HepG2 (cell line): ENCODE measurements at regions not wholly inside any gene's neighbourhood (a gene's known extent, or its start where the extent isn't known, plus 50 kb on each side); places are given as distances from the start of the nearest gene placed in this dataset.

ENCODE experiments used
- ATAC-seq: fragments of 200-7000 bp; cut with Tn5 transposase; 3 replicates; pipeline ENCODE4 v1.9.1; 2020; ENCODE audit warnings: mild to moderate bottlenecking, moderate library complexity
- BruUV-seq: library from RNA; stranded (reverse); fragments of 400-500 nt; replicated peaks from 2 replicates; lab custom pipeline; 2021; lab: Mats Ljungman, UMichigan
- CTCF ChIA-PET: fragments of 300-600 bp; formaldehyde crosslinking; extraction: SDS; loops from one replicate; lab custom pipeline; 2021; ENCODE audit warnings: low total read pairs, inconsistent platforms, low intra/inter-chr PET ratio; lab: Yijun Ruan, JAX
- POLR2A ChIA-PET: fragments of 350-600 bp; sonication (Branson Sonifier 250); formaldehyde crosslinking; loops from one replicate; lab custom pipeline; 2020; ENCODE audit warnings: antibody characterized with exemption, inconsistent platforms; lab: Yijun Ruan, JAX
- DNase-seq: peaks from one replicate; pipeline ENCODE4 v3.0.0-alpha.2; 2015; ENCODE audit warnings: low spot score
- FAIRE-seq: peaks from 3 replicates; lab custom pipeline; 2011; peaks lifted over from hg19 to GRCh38; lab: Jason Lieb, UNC
- H2AFZ ChIP-seq: one replicate; pipeline ENCODE4 v1.6.1; 2011; ENCODE audit warnings: low read length, inconsistent platforms
- H3K27ac ChIP-seq: fragments of 300-600 bp; 3 replicates; pipeline ENCODE4 v1.8.0; 2011; ENCODE audit warnings: mixed run types, mild to moderate bottlenecking, mixed read lengths, low read length, inconsistent platforms; ENCODE audit not compliant: insufficient read depth; ENCODE audit errors: extremely low read length
- H3K27me3 ChIP-seq, 2 experiments: fragments of 200-600 bp in 1 of 2; 2 replicates in 1 of 2; 3 replicates in 1 of 2; pipeline versions ENCODE4 v1.6.0 to v1.8.0; 2011; ENCODE audit warnings: low read length in 2 of 2, mild to moderate bottlenecking in 2 of 2, moderate library complexity in 2 of 2, inconsistent platforms in 1 of 2; ENCODE audit not compliant: insufficient read depth in 2 of 2, control insufficient read depth in 1 of 2
- H3K36me3 ChIP-seq, 2 experiments: fragments of 200-600 bp in 1 of 2; replicated peaks in 1 of 2; 2 replicates in 1 of 2; 3 replicates in 1 of 2; pipeline versions ENCODE4 v1.5.1 to v1.8.0; 2011; ENCODE audit warnings: low read length in 2 of 2, inconsistent platforms in 1 of 2; ENCODE audit not compliant: insufficient read depth in 2 of 2, control insufficient read depth in 1 of 2
- H3K4me1 ChIP-seq: 2 replicates; pipeline ENCODE4 v1.5.1; 2012; ENCODE audit warnings: low read length, inconsistent platforms; ENCODE audit not compliant: insufficient read depth
- H3K4me2 ChIP-seq: 2 replicates; pipeline ENCODE4 v1.6.0; 2011; ENCODE audit warnings: low read depth, low read length, inconsistent platforms
- H3K4me3 ChIP-seq, 3 experiments: fragments of 200-600 bp in 1 of 3; sonication (generic), shearing (Covaris generic) in 1 of 3; replicated peaks in 1 of 3; 2 replicates each; pipeline ENCODE4 v1.5.1; 2011 to 2016; ENCODE audit warnings: low read length in 3 of 3, inconsistent platforms in 2 of 3, low read depth in 2 of 3, mild to moderate bottlenecking in 2 of 3, control low read depth in 1 of 3, mixed read lengths in 1 of 3; ENCODE audit not compliant: insufficient read depth in 1 of 3
- H3K79me2 ChIP-seq: one replicate; pipeline ENCODE4 v1.6.1; 2011; ENCODE audit warnings: low read length, inconsistent platforms; ENCODE audit not compliant: insufficient read depth
- H3K9ac ChIP-seq: 2 replicates; pipeline ENCODE4 v1.6.0; 2011; ENCODE audit warnings: mild to moderate bottlenecking, low read depth, low read length, inconsistent platforms; ENCODE audit not compliant: insufficient read depth
- H3K9me3 ChIP-seq: 2 replicates; pipeline ENCODE4 v1.5.1; 2012; ENCODE audit warnings: mild to moderate bottlenecking, low read length
- H4K20me1 ChIP-seq: 2 replicates; pipeline ENCODE4 v1.6.0; 2011; ENCODE audit warnings: inconsistent platforms, mild to moderate bottlenecking, low read length, moderate library complexity; ENCODE audit not compliant: insufficient read depth
- CBX1 ChIP-seq: IDR thresholded peaks from one replicate; pipeline ENCODE4 v1.6.1; 2016; ENCODE audit warnings: antibody characterized with exemption, low read depth
- MEIS2 ChIP-seq: sonication (generic); formaldehyde crosslinking; IDR thresholded peaks from 2 replicates; pipeline ENCODE4 v1.9.0; 2021; ENCODE audit warnings: mild to moderate bottlenecking, missing genetic modification reagents
- MTF1 ChIP-seq: sonication (generic); formaldehyde crosslinking; IDR thresholded peaks from 2 replicates; pipeline ENCODE4 v1.5.0; 2020; ENCODE audit warnings: missing genetic modification reagents
- RBFOX2 ChIP-seq: fragments of 200-400 bp; formaldehyde crosslinking; IDR thresholded peaks from 2 replicates; pipeline ENCODE4 v1.6.1; 2017; ENCODE audit warnings: low read depth, mild to moderate bottlenecking, low read length
- SKIL ChIP-seq: sonication (generic); formaldehyde crosslinking; IDR thresholded peaks from 2 replicates; pipeline ENCODE4 v1.8.0; 2022; ENCODE audit warnings: missing genetic modification reagents, mild to moderate bottlenecking, moderate library complexity, borderline replicate concordance
- ZBTB2 ChIP-seq: sonication (generic); formaldehyde crosslinking; IDR thresholded peaks from 2 replicates; pipeline ENCODE4 v1.8.0; 2022; ENCODE audit warnings: low read depth, missing genetic modification reagents
- ZNF317 ChIP-seq: sonication (generic); formaldehyde crosslinking; IDR thresholded peaks from 2 replicates; pipeline ENCODE4 v1.5.0; 2020; ENCODE audit warnings: mild to moderate bottlenecking, missing genetic modification reagents
- ZNF563 ChIP-seq: sonication (generic); formaldehyde crosslinking; IDR thresholded peaks from 2 replicates; pipeline ENCODE4 v1.8.0; 2022; ENCODE audit warnings: mild to moderate bottlenecking, moderate library complexity, missing genetic modification reagents
- ZNF619 ChIP-seq: sonication (generic); formaldehyde crosslinking; IDR thresholded peaks from 2 replicates; pipeline ENCODE4 v1.4.0; 2020; ENCODE audit warnings: mild to moderate bottlenecking, missing genetic modification reagents
- ZNF841 ChIP-seq: sonication (generic); formaldehyde crosslinking; IDR thresholded peaks from 2 replicates; pipeline ENCODE4 v1.8.1; 2023; ENCODE audit warnings: missing genetic modification reagents, borderline replicate concordance
- ZSCAN20 ChIP-seq: sonication (generic); formaldehyde crosslinking; IDR thresholded peaks from 2 replicates; pipeline ENCODE4 v1.4.0; 2020; ENCODE audit warnings: missing genetic modification reagents, mild to moderate bottlenecking, borderline replicate concordance
- WGBS: methylation state at CpG from one replicate; pipeline ENCODE4 v1.1.6; 2017; ENCODE audit warnings: low lambda C conversion rate; 5-methylcytosine and 5-hydroxymethylcytosine counted together
- in situ Hi-C: cut with HindIII; loops from 2 replicates; pipeline ENCODE4 v1.10.0; 2017; ENCODE audit warnings: low pct_unique_long_range_greater_than_20kb; ENCODE audit not compliant: extremely low pct_ligation_motif_present
- intact Hi-C: fragments of 100-400 bp; cut with micrococcal nuclease; formaldehyde crosslinking; loops from one replicate; pipeline ENCODE4 v1.10.0; 2022; ENCODE audit not compliant: unreplicated experiment

- TF ChIP-seq CBX1 (no peak), ZSCAN20 (no peak), ZBTB2 (CRISPR knock-in tag) (no peak), ZNF619 (CRISPR knock-in tag) (no peak), ZNF841 (CRISPR knock-in tag) (no peak), RBFOX2 (no peak)
Measured at GRCh38 chr5:2205596-2206226, 323.0 kb upstream of the IRX4 start (continued).

- in situ Hi-C loops: loop anchor here (10.0 to 25.0 kb wide), 2 partner anchors 532 to 1400 kb away; no protein-coding TSS in a partner anchor
Measured at GRCh38 chr5:2205185-2205585, 322.5 kb upstream of the IRX4 start.

More at GRCh38 chr5:2205185-2205585, 322.5 kb upstream of the IRX4 start:
- Histone ChIP-seq H3K4me1 (no peaks in the 10 kb centered on the region), H3K36me3 (no peaks in the 10 kb centered on the region), H3K79me2 (no peaks in the 10 kb centered on the region), H4K20me1 (no peaks in the 10 kb centered on the region; the same call in 1 of the 2 replicates), H3K9me3 (no peaks in the 10 kb centered on the region), H3K4me2 (no peak overlapping the region), H3K4me3 (no peak overlapping the region), H2AFZ (no peak overlapping the region), H3K9ac (no peak overlapping the region), H3K27me3 (peaks cover 2 to 24% of the 10 kb centered on the region in 2 experiments; a peak in 3 of 5 replicates), H3K27ac (no peak overlapping the region)
- ChIA-PET POLR2A (no interaction called here), CTCF (no interaction called here)
- no peak for FAIRE-seq
- no peak for ATAC-seq
- intact Hi-C loops: loop anchor here (5.0 kb wide), 2 partner anchors 577 to 1397 kb away; no protein-coding TSS in a partner anchor
- no TSS peak for BruUV-seq
- TF ChIP-seq SKIL (CRISPR knock-in tag) (no peak), ZNF563 (CRISPR knock-in tag) (no peak), MEIS2 (CRISPR knock-in tag) (no peak), MTF1 (CRISPR knock-in tag) (no peak), ZNF317 (CRISPR knock-in tag) (no peak)
- 42% methylated on average over 14 of the region's 14 CpGs for WGBS
- no peak for DNase-seq
